ENCODE measurements at regions not wholly inside any gene's neighbourhood (a gene's known extent, or its start where the extent isn't known, plus 50 kb on each side); places are given as distances from the start of the nearest gene placed in this dataset.

DNA sequence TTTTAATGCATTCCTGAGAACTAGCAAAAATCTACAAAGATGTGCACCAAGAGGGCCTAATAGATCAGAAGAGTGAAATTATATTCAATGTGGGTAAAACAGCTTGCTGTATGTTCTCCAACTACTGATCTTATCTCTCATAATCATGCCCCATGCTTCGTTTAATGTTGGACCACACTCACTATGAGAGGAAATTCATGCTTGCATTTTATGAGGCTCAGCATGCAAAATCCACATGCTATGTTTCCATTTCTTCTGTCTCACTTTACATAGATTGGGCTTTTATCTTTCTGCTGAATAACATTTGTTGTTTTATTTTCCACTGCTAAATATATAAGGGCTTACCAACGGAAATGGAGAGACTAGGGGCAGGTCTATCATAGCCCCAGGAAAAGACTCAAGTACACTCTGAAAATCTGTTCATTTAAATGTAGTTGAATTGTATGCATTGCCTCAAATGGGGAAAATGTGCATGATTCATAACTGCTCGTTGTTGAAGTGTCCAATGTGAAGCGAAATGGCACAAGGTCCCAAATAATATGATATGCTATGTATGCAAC lies 474.2 kb downstream of the EFNA5 start:
- TF ChIP-seq, protein P1, sequence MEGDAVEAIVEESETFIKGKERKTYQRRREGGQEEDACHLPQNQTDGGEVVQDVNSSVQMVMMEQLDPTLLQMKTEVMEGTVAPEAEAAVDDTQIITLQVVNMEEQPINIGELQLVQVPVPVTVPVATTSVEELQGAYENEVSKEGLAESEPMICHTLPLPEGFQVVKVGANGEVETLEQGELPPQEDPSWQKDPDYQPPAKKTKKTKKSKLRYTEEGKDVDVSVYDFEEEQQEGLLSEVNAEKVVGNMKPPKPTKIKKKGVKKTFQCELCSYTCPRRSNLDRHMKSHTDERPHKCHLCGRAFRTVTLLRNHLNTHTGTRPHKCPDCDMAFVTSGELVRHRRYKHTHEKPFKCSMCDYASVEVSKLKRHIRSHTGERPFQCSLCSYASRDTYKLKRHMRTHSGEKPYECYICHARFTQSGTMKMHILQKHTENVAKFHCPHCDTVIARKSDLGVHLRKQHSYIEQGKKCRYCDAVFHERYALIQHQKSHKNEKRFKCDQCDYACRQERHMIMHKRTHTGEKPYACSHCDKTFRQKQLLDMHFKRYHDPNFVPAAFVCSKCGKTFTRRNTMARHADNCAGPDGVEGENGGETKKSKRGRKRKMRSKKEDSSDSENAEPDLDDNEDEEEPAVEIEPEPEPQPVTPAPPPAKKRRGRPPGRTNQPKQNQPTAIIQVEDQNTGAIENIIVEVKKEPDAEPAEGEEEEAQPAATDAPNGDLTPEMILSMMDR (IDR thresholded peaks at IDR 0.05) = no peak
- TF ChIP-seq EZH2 (IDR thresholded peaks at IDR 0.05; ENCODE audit: borderline replicate concordance, insufficient read depth, low read depth, low read length, poor library complexity, severe bottlenecking) = no peak
